ENCODE measurements at regions not wholly inside any gene's neighbourhood (a gene's known extent, or its start where the extent isn't known, plus 50 kb on each side); places are given as distances from the start of the nearest gene placed in this dataset.

DNA sequence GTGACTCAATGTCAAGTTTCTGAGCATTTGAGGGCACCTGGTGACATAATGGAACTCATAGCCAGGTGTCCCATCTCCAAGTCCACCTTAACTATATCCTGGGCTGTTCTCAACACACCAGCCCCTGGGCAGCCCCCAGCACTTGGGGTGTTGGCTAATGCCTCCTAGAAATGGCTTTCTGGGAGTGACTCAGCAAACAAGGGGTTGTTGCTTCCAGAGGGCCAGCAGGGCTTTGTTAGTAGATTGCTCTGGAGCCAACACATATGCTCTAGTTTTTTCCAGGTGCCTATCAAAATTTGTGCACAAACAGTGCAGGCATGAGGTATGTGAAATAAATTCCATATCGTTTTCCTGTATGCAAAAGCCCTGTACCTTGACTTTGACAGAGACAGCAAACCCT lies 448.4 kb downstream of the SLC4A3 start:
- WGBS, 2 donors = 34 to 38% methylated on average over 1 of the region's 1 CpG
- ATAC-seq (no peak), FAIRE-seq (no peak), DNase-seq (no peak)
- Histone ChIP-seq H3K4me1 (no peaks in the 10 kb centered on the region), H3K4me3 (no peak overlapping the region), H3K9me3 (no peaks in the 10 kb centered on the region), H3K27me3 (no peaks in the 10 kb centered on the region), H3K36me3 (no peaks in the 10 kb centered on the region), H3K27ac (no peak overlapping the region)
- intact Hi-C loops (cut with DNase I) = no loop called here
- TF ChIP-seq, protein P1, sequence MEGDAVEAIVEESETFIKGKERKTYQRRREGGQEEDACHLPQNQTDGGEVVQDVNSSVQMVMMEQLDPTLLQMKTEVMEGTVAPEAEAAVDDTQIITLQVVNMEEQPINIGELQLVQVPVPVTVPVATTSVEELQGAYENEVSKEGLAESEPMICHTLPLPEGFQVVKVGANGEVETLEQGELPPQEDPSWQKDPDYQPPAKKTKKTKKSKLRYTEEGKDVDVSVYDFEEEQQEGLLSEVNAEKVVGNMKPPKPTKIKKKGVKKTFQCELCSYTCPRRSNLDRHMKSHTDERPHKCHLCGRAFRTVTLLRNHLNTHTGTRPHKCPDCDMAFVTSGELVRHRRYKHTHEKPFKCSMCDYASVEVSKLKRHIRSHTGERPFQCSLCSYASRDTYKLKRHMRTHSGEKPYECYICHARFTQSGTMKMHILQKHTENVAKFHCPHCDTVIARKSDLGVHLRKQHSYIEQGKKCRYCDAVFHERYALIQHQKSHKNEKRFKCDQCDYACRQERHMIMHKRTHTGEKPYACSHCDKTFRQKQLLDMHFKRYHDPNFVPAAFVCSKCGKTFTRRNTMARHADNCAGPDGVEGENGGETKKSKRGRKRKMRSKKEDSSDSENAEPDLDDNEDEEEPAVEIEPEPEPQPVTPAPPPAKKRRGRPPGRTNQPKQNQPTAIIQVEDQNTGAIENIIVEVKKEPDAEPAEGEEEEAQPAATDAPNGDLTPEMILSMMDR (IDR thresholded peaks at IDR 0.05) = no peak

DNA sequence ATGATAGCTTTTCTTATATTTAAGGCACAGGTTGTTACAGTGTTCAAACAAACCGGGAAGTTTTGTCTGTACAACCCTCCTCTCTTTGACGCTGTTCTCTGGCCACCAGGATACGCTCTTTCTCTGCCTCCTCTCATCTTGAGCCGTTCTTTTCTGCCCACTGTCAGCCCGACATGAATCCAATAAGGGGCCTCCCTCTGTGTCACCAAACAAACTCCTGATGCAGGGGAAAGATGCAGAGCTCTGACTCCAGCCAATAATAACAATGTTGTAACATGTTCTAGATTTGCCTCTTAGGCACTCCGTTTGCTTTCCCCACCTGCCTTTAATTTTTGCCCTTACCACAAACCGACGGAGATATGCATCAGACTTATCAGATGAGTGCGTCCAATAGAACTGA lies 449.3 kb downstream of the SLC4A3 start:
- Histone ChIP-seq H3K36me3 (no peaks in the 10 kb centered on the region), H3K4me1 (no peaks in the 10 kb centered on the region), H3K9me3 (no peaks in the 10 kb centered on the region), H3K27ac (peak overlapping the region in 1 of 4 donors; percentile 34), H3K27me3 (no peaks in the 10 kb centered on the region), H3K4me3 (no peak overlapping the region)
- ATAC-seq (peak in 3 of 4 donors; percentile 21 to 44 (median 38)), FAIRE-seq (no peak), DNase-seq (no peak)
- intact Hi-C loops (cut with DNase I) = no loop called here
- TF ChIP-seq, protein P1 (IDR thresholded peaks at IDR 0.05) = no peak
- 27 to 29% methylated on average over 9 of the region's 9 CpGs for WGBS, 2 donors

DNA sequence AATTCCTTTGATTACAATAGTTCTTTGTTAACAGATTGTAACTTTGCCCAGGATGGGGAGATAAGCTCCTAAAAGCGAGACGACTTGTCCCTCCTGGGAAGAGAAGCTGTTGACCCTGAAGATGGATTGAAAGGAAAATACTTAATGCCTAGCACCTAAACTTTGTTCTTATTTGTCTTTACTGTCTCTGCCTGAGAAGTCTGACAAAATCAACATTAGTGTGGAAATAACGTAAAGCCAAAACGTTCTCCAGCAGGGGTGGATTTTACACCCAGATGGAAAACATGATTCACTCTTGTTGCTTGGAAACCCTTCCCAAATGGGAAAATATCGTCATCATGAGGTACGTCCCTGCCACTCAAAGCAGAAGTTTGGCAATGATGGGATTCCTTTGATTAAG lies 450.1 kb downstream of the SLC4A3 start:
- H3K27me3 ChIP-seq = no peaks in the 10 kb centered on the region
- no peaks in the 10 kb centered on the region for H3K9me3 ChIP-seq
- WGBS, 2 donors = 19 to 21% methylated on average over 6 of the region's 6 CpGs
- intact Hi-C loops (cut with DNase I) = no loop called here
- DNase-seq (no peak), ATAC-seq (peak in 3 of 4 donors; percentile 44 to 60 (median 50)), FAIRE-seq (no peak)
- H3K4me1 ChIP-seq = no peaks in the 10 kb centered on the region
- H3K36me3 ChIP-seq = no peaks in the 10 kb centered on the region
- TF ChIP-seq, protein P1 (IDR thresholded peaks at IDR 0.05) = no peak
- H3K4me3 ChIP-seq = no peak overlapping the region
- peak overlapping the region in 1 of 4 donors; percentile 34 for H3K27ac ChIP-seq

DNA sequence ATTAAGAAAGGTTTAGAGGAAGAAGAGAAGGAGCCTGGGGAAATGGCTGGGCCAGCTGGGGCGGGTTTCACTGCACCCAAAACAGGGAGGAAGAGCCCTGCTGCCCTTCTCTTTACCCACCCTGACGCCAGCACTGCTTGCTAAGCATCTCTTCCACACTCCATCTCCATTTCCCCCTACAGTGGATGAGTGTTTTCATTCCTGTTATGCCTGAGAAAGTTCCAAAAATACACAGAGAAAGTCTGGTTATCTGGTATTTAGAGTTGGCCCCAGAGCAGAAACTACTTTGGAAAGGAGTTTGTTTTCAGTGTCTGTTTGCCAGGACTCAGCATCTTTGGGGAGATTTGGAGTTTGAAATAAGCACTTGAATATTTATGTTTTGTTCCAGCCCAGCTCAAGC lies 451.0 kb downstream of the SLC4A3 start:
- no peak overlapping the region for H3K27ac ChIP-seq
- ATAC-seq (peak in 2 of 4 donors; percentile 30 to 38), DNase-seq (no peak), FAIRE-seq (no peak)
- intact Hi-C loops (cut with DNase I) = no loop called here
- no peaks in the 10 kb centered on the region for H3K27me3 ChIP-seq
- 76 to 80% methylated on average over 2 of the region's 2 CpGs for WGBS, 2 donors
- TF ChIP-seq, protein P1 (IDR thresholded peaks at IDR 0.05) = no peak
- H3K9me3 ChIP-seq = no peaks in the 10 kb centered on the region
- H3K4me3 ChIP-seq = no peak overlapping the region
- no peaks in the 10 kb centered on the region for H3K36me3 ChIP-seq
- H3K4me1 ChIP-seq = no peaks in the 10 kb centered on the region

DNA sequence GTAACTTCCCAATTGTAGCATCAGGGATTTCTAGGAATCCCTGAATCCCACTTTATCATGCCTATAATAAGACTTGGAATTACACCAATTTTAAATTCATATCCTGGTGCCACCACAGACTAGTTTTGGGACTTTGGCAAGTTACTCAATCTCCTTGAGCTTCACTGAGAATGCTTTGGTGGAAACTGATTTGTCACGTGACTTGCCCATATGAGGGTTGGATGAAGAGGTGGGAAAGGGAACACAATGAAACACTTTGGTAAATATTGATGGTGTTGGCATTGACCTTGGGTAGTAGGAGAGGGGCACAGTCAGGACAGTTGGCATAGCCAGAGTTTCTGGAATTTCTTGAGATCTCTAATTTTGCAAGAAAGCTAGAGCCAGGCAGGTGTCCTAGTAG lies 452.2 kb downstream of the SLC4A3 start:
- TF ChIP-seq, protein P1 (IDR thresholded peaks at IDR 0.05) = no peak
- Histone ChIP-seq H3K36me3 (no peaks in the 10 kb centered on the region), H3K9me3 (no peaks in the 10 kb centered on the region), H3K4me1 (no peaks in the 10 kb centered on the region), H3K27ac (no peak overlapping the region), H3K4me3 (no peak overlapping the region), H3K27me3 (no peaks in the 10 kb centered on the region)
- ATAC-seq (no peak), FAIRE-seq (no peak), DNase-seq (no peak)
- 41 to 50% methylated on average over 1 of the region's 1 CpG for WGBS, 2 donors
- intact Hi-C loops (cut with DNase I) = no loop called here

All from pancreas (tissue), 10 donors.